ENCODE measurements at regions not wholly inside any gene's neighbourhood (a gene's known extent, or its start where the extent isn't known, plus 50 kb on each side); places are given as distances from the start of the nearest gene placed in this dataset.
"Not testable (repeated sequence)": the region's sequence is repeated elsewhere in the genome, so short reads cannot be mapped to it uniquely, and the experiment has no call there.

- no peak for DNase-seq
Measured at GRCh38 chr5:51802551-51803184, 419.4 kb downstream of the ISL1 start.

GRCh38 chr5:51806677-51807076 lies 423.4 kb downstream of the ISL1 start:
- DNase-seq, result no peak

GRCh38 chr5:51810592-51810991 lies 427.3 kb downstream of the ISL1 start:
- no peak for DNase-seq

- no peak for DNase-seq
Measured at GRCh38 chr5:51811883-51812471, 428.7 kb downstream of the ISL1 start.

GRCh38 chr5:51814817-51815216 lies 431.6 kb downstream of the ISL1 start:
- not testable (repeated sequence) for DNase-seq

- no peak for DNase-seq
Measured at GRCh38 chr5:51816427-51816826, 433.2 kb downstream of the ISL1 start.

- no peak for DNase-seq
Measured at GRCh38 chr5:51821697-51822096, 438.4 kb downstream of the ISL1 start.

GRCh38 chr5:51829230-51829629 lies 446.0 kb downstream of the ISL1 start:
- DNase-seq, result no peak

GRCh38 chr5:51829691-51830090 lies 446.4 kb downstream of the ISL1 start:
- DNase-seq, result no peak

- no peak for DNase-seq
Measured at GRCh38 chr5:51832934-51833470, 449.8 kb downstream of the ISL1 start.

GRCh38 chr5:51838459-51838858 lies 455.2 kb downstream of the ISL1 start:
- no peak for DNase-seq

- no peak for DNase-seq
Measured at GRCh38 chr5:51843893-51844292, 460.6 kb downstream of the ISL1 start.

GRCh38 chr5:51846015-51846414 lies 462.8 kb downstream of the ISL1 start:
- no peak for DNase-seq

GRCh38 chr5:51859624-51860023 lies 476.4 kb downstream of the ISL1 start:
- no peak for DNase-seq

GRCh38 chr5:51860532-51861018 lies 477.3 kb downstream of the ISL1 start:
- DNase-seq, result no peak

- DNase-seq, result no peak
Measured at GRCh38 chr5:51872144-51872543, 488.9 kb downstream of the ISL1 start.

GRCh38 chr5:51881901-51882300 lies 498.7 kb downstream of the ISL1 start:
- no peak for DNase-seq

- no peak for DNase-seq
Measured at GRCh38 chr5:51882647-51883046, 499.4 kb downstream of the ISL1 start.

- DNase-seq, result no peak
Measured at GRCh38 chr5:51889703-51890102, 506.5 kb downstream of the ISL1 start.

- DNase-seq, result no peak
Measured at GRCh38 chr5:51890435-51891116, 507.3 kb downstream of the ISL1 start.

- no peak for DNase-seq
Measured at GRCh38 chr5:51892680-51893079, 509.4 kb downstream of the ISL1 start.

GRCh38 chr5:51895834-51896233 lies 512.6 kb downstream of the ISL1 start:
- DNase-seq, result no peak

GRCh38 chr5:51902512-51902911 lies 519.3 kb downstream of the ISL1 start:
- DNase-seq, result no peak

All from renal pelvis (tissue), 1 donor.